Large intestine (tissue), 3 donors: ENCODE measurements at regions not wholly inside any gene's neighbourhood (a gene's known extent, or its start where the extent isn't known, plus 50 kb on each side); places are given as distances from the start of the nearest gene placed in this dataset.

Experiments
- DNase-seq, 2 donors: peaks; one replicate each; pipeline versions ENCODE4 v3.0.0 to v3.0.0-alpha.2; 2013
- H3K27ac ChIP-seq: one replicate; pipeline ENCODE4 v1.5.1; 2013; ENCODE audit warnings: low read length
- H3K27me3 ChIP-seq: 2 replicates; pipeline ENCODE4 v1.6.1; 2013; ENCODE audit warnings: low read length; ENCODE audit not compliant: control insufficient read depth, insufficient read depth
- H3K36me3 ChIP-seq: 2 replicates; pipeline ENCODE4 v1.6.1; 2013; ENCODE audit warnings: low read length; ENCODE audit not compliant: control insufficient read depth, insufficient read depth
- H3K4me1 ChIP-seq: one replicate; pipeline ENCODE4 v1.6.1; 2013; ENCODE audit warnings: low read length; ENCODE audit not compliant: control insufficient read depth, insufficient read depth
- H3K4me3 ChIP-seq: one replicate; pipeline ENCODE4 v1.5.1; 2013; ENCODE audit warnings: low read length
- H3K9me3 ChIP-seq: one replicate; pipeline ENCODE4 v1.6.1; 2013; ENCODE audit warnings: mild to moderate bottlenecking, low read depth, low read length, moderate library complexity; ENCODE audit not compliant: control insufficient read depth
- WGBS: methylation state at CpG from one replicate; pipeline ENCODE4 v1.1.5; 2013; ENCODE audit warnings: low lambda C conversion rate; ENCODE audit not compliant: insufficient coverage; 5-methylcytosine and 5-hydroxymethylcytosine counted together

- DNase-seq: no peak
Measured at GRCh38 chr16:86814256-86814655, 235.9 kb downstream of the FOXL1 start.

DNA sequence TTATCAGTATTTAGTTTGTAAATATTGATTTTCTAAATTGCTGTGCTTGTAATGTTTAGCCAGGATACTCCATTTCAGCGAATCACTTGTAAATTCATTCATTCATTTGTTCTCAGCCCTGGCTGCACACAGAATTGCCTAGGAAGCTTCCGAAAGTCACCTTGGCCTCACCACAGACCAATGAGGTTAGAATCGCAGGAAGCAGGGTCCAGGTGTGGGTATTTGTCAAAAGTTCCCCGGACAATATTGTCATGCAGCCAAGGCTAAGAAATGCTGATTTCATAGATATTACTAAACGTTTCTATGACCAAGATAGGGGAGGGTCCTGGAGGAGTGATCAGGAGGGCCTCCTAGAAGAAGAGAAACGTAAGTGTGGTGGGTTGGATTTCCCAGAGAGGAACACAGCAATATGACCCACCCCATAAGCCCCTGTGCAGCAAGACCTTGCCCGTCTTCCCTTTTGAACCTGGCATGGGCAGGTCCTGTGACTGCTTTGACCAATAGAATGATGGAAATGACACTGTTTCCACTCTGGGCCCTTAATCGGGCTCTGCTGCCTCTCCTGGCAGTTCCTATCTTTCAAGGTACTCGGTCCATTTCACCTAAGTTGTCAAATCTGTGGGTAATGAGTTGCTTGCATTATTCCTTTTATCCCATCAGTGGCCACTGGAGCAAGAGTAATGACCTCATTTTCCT lies 238.7 kb downstream of the FOXL1 start:
- WGBS: 40% methylated on average over 1 of the region's 9 CpGs
- H3K36me3 ChIP-seq: no peaks in the 10 kb centered on the region
- H3K27me3 ChIP-seq: peaks cover 53% of the 10 kb centered on the region
- H3K27ac ChIP-seq: no peak overlapping the region
- H3K4me1 ChIP-seq: no peaks in the 10 kb centered on the region
- DNase-seq: no peak
- no peaks in the 10 kb centered on the region for H3K9me3 ChIP-seq
- no peak overlapping the region for H3K4me3 ChIP-seq

More at GRCh38 chr16:86814256-86814655, 235.9 kb downstream of the FOXL1 start:
- WGBS: 93% methylated on average over 5 of the region's 7 CpGs
- no peaks in the 10 kb centered on the region for H3K4me1 ChIP-seq
- no peaks in the 10 kb centered on the region for H3K9me3 ChIP-seq
- peaks cover 44% of the 10 kb centered on the region for H3K27me3 ChIP-seq
- H3K36me3 ChIP-seq: no peaks in the 10 kb centered on the region
- no peak overlapping the region for H3K4me3 ChIP-seq
- no peak overlapping the region for H3K27ac ChIP-seq

DNA sequence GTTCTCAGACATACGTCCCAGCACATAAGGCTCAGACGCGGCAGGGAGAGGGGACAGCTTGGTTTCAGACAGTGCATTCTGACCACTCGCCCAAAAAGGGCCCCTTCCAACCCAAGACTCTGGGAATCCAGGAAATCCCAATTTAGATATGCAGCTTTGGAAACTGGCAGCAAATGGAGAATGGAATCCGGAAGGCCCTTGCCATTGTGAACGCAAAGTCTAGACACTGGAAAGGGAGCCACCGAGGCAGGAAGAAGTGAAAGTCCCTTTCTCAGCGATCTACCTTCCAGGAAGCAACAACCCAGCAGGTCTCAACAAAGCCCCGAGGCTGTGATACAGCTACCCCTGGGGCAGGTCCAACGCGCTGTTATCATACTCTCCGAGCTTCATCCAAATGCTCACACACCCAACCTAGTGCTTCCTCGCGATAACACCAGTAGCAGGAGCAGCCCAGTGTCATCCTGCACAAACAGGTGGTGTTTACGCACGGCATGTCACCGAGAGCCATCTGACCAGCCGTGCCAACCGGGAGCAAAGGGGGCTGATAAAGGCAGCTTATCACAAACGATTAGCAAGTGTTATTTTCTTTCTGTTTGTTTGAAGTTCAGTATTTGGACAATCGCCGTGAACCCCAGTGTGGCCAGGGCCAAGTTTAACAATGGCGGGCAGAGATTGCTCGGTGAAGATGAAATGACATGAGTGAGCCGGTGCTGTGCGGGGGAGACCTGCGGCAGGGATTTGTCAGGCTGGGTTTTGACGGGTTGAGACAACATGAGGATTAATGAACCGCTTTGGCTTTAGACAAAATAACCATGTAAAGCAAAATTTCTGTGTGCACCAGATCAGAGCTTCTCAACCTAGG lies 240.6 kb downstream of the FOXL1 start:
- peaks cover 50% of the 10 kb centered on the region for H3K27me3 ChIP-seq
- no peaks in the 10 kb centered on the region for H3K36me3 ChIP-seq
- H3K4me3 ChIP-seq: no peak overlapping the region
- no peaks in the 10 kb centered on the region for H3K9me3 ChIP-seq
- H3K4me1 ChIP-seq: no peaks in the 10 kb centered on the region
- peak; percentile 7 to 37 for DNase-seq
- no CpG with 5 or more reads among the region's 29 CpGs for WGBS
- no peak overlapping the region for H3K27ac ChIP-seq

GRCh38 chr16:86819533-86819892 lies 241.2 kb downstream of the FOXL1 start:
- no peaks in the 10 kb centered on the region for H3K9me3 ChIP-seq
- no peak for DNase-seq
- WGBS: no CpG with 5 or more reads among the region's 4 CpGs
- peaks cover 52% of the 10 kb centered on the region for H3K27me3 ChIP-seq
- H3K4me1 ChIP-seq: no peaks in the 10 kb centered on the region
- H3K27ac ChIP-seq: no peak overlapping the region
- no peak overlapping the region for H3K4me3 ChIP-seq
- H3K36me3 ChIP-seq: no peaks in the 10 kb centered on the region

- no peak overlapping the region for H3K4me3 ChIP-seq
- no peak overlapping the region for H3K27ac ChIP-seq
- peaks cover 68% of the 10 kb centered on the region for H3K27me3 ChIP-seq
- no peaks in the 10 kb centered on the region for H3K4me1 ChIP-seq
- WGBS: no CpG with 5 or more reads among the region's 2 CpGs
- no peak for DNase-seq
- H3K9me3 ChIP-seq: no peaks in the 10 kb centered on the region
- no peaks in the 10 kb centered on the region for H3K36me3 ChIP-seq
Measured at GRCh38 chr16:86821895-86822294, 243.5 kb downstream of the FOXL1 start.

GRCh38 chr16:86823125-86823524 lies 244.8 kb downstream of the FOXL1 start:
- H3K27me3 ChIP-seq: peaks cover 67% of the 10 kb centered on the region
- no peak overlapping the region for H3K27ac ChIP-seq
- no peaks in the 10 kb centered on the region for H3K9me3 ChIP-seq
- DNase-seq: no peak
- H3K4me3 ChIP-seq: no peak overlapping the region
- no peaks in the 10 kb centered on the region for H3K4me1 ChIP-seq
- WGBS: no CpG with 5 or more reads among the region's 8 CpGs
- H3K36me3 ChIP-seq: no peaks in the 10 kb centered on the region

DNA sequence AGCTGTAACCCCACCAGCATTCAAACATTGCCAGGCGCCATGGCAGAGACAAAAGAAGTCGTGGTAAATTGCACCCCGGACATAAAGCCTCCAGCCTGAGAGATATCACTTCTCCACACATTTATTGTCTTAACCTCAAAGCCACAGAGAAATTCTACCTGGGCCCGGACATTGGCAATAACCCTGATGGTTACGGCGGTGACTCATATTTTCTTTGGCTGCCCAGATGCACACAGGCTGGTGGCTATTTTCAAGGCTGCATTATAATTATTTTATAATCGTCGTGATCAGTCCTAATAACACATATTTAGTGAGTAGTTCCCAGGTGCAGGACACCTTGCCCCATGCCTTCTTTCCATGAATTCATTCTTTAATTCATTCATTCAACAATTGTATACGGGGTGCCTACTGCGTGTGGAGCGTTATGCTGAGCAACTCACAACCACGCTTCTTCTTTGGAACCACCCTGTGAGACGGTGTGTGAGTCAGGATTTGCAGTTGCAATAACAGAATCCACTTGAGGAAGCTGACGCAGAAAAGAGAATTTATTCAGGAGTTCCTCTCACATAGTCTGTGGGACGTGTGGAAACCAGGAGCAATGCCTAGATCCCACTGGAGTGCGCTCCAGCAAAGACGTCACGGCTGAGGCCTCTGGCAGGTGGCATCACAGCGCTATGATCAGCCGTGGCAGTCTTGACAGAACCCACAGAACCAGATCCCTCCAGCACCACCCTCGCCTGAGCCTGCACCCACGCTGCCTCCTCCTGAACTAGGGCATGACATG lies 245.7 kb downstream of the FOXL1 start:
- H3K27me3 ChIP-seq: peaks cover 64% of the 10 kb centered on the region
- no peaks in the 10 kb centered on the region for H3K4me1 ChIP-seq
- no peak overlapping the region for H3K27ac ChIP-seq
- no peak overlapping the region for H3K4me3 ChIP-seq
- 90% methylated on average over 2 of the region's 22 CpGs for WGBS
- no peaks in the 10 kb centered on the region for H3K36me3 ChIP-seq
- no peak for DNase-seq
- H3K9me3 ChIP-seq: no peaks in the 10 kb centered on the region

DNA sequence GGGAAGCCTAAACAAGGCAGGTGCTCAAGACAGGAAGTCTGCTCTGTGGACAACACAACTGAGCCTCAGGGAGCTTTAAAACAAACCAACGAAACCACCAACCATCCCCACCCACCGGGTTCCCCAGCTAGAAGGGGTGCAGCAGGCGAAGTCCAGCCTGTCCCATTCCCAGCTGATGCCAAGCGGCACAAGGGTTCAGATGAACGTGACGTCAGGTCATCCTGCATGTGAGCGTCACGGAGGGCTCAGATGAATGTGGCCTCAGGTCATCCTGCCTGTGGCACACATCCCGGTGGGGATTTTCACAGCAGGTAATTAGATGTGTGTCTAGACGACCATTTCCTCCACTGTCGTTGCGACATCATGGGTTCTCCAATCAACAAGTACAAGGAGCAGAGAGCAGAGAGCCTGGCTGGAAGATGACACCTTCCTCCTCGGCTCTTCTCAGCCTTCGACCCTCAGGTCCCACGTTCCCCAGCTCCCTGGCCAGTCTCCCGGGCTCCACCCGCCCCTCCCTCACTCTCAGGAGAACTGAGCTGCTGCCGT lies 246.5 kb downstream of the FOXL1 start:
- Histone ChIP-seq H3K4me1 (no peaks in the 10 kb centered on the region), H3K9me3 (no peaks in the 10 kb centered on the region), H3K4me3 (no peak overlapping the region), H3K36me3 (no peaks in the 10 kb centered on the region), H3K27ac (no peak overlapping the region), H3K27me3 (peaks cover 68% of the 10 kb centered on the region)
- DNase-seq: no peak
- no CpG with 5 or more reads among the region's 18 CpGs for WGBS

- H3K27me3 ChIP-seq: peaks cover 62% of the 10 kb centered on the region
- DNase-seq: no peak
- no peaks in the 10 kb centered on the region for H3K4me1 ChIP-seq
Measured at GRCh38 chr16:86825631-86826030, 247.3 kb downstream of the FOXL1 start.

DNA sequence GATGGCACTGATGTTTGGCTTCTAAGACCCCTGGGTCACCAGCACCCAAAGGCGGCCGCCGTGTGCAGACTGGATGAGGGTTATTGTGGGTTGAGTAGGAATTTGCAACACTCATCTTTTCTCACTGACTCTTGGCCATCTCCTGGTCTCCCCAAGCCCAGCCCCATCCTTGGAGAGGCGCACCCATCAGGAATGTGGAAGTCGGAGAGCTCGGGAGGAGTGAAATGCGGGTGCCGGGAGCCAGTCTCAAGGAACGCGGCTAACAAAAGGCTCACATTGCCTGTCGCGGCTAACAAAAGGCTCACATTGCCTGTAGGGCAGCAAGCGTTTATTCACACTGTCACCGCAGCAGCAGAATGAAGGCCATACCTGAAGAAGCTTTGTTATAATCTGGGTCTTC lies 248.6 kb downstream of the FOXL1 start:
- no peak overlapping the region for H3K27ac ChIP-seq
- no peaks in the 10 kb centered on the region for H3K9me3 ChIP-seq
- peaks cover 58% of the 10 kb centered on the region for H3K27me3 ChIP-seq
- no peak for DNase-seq
- H3K4me1 ChIP-seq: no peaks in the 10 kb centered on the region
- H3K4me3 ChIP-seq: no peak overlapping the region
- WGBS: no CpG with 5 or more reads among the region's 14 CpGs
- H3K36me3 ChIP-seq: no peaks in the 10 kb centered on the region

More at GRCh38 chr16:86825631-86826030, 247.3 kb downstream of the FOXL1 start:
- Histone ChIP-seq H3K36me3 (no peaks in the 10 kb centered on the region), H3K27ac (no peak overlapping the region), H3K9me3 (no peaks in the 10 kb centered on the region), H3K4me3 (no peak overlapping the region)
- no CpG with 5 or more reads among the region's 4 CpGs for WGBS
